LNCaP clone FGC (cell line): ENCODE measurements at regions not wholly inside any gene's neighbourhood (a gene's known extent, or its start where the extent isn't known, plus 50 kb on each side); places are given as distances from the start of the nearest gene placed in this dataset.

Experiments used
- DNase-seq: peaks from one replicate; pipeline ENCODE4 v3.0.0-alpha.2; 2011; ENCODE audit warnings: low read depth
- H3K4me3 ChIP-seq: 2 replicates; pipeline ENCODE4 v1.5.1; 2011; ENCODE audit warnings: mild to moderate bottlenecking, low read depth, low read length, control low read depth
- TF ChIP-seq, protein P1 (sequence below): IDR thresholded peaks from 2 replicates; pipeline ENCODE4 v1.5.1; 2012; ENCODE audit warnings: mild to moderate bottlenecking; ENCODE audit not compliant: control insufficient read depth, insufficient read depth; ENCODE audit errors: extremely low read depth

DNA sequence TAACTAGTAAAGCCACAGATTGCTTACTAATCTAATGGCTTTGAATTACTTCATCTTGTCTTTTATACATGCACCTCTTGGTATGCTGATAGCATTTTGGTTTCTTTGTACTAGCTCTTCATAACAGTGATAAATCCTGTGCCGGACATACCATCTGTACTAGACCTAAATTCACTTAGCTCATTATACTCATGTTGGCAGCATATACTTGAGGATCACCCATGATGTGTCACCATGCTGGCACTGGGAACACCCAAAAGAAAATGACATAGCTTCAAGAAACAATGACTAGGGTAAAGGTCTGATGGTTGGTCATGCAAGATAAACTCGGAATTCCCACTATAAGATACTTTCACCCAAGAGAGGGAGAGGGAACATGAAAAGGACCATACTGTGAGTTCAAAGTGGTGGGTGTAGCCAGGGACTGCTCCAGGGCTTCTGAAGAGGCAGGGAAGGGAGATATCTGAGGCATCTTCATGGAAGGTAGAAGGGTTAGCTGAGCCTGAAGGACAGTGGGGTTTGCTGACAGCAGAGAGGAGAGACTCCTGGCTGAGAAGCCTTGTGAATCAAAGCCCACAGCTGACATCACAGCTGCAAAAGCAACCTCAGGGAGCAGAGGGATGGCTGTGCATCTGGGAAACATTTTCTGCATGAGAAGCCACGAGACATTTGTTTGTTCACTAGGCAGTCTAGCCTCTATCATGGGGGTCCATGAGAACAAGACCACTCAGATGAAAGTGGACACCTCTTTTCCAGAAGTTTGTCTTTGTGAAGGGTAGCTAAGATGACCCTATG is 314.2 kb downstream of the RAB28 start:
- TF ChIP-seq, protein P1, sequence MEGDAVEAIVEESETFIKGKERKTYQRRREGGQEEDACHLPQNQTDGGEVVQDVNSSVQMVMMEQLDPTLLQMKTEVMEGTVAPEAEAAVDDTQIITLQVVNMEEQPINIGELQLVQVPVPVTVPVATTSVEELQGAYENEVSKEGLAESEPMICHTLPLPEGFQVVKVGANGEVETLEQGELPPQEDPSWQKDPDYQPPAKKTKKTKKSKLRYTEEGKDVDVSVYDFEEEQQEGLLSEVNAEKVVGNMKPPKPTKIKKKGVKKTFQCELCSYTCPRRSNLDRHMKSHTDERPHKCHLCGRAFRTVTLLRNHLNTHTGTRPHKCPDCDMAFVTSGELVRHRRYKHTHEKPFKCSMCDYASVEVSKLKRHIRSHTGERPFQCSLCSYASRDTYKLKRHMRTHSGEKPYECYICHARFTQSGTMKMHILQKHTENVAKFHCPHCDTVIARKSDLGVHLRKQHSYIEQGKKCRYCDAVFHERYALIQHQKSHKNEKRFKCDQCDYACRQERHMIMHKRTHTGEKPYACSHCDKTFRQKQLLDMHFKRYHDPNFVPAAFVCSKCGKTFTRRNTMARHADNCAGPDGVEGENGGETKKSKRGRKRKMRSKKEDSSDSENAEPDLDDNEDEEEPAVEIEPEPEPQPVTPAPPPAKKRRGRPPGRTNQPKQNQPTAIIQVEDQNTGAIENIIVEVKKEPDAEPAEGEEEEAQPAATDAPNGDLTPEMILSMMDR, result no peak
- no peak for DNase-seq
- H3K4me3 ChIP-seq, result no peak overlapping the region

DNA sequence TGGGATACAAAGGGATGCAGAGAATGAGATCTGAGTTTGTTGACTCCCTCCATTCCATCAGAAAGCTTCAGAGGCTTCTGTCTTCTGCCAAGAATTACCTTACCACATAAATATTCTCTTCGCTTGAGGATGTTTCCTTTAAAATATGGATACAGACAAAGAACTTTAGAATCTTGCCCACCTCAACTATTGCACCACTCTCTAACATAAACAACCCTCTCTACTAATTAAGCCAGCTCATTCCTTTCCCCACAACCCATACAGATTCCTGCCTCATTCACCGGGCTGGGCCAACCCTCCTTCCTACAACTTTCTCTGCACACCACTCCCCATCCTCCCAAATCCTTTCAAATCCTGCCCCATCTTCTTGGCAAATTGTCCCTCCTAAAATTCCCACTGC is 315.8 kb downstream of the RAB28 start:
- DNase-seq, result no peak
- H3K4me3 ChIP-seq, result no peak overlapping the region
- TF ChIP-seq, protein P1, result no peak

DNA sequence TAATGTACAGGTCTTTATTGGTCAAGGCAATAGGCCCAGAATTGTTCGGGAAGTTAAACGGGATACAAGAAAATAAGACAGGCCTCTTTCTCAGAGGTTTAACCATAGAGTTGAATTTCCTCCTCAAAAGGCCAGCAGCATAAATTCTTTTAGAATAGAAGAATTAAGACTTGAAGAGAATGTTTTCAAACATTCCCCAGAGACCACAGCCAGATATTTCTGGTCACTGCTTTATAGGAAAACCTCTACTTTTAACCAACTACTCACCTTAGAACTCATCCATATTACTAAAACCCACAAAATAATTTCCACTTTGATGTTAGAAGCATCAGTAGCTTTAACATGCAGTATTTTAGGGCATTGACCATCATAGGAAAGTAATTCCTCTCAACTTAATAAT is 317.9 kb downstream of the RAB28 start:
- TF ChIP-seq, protein P1, result no peak
- no peak overlapping the region for H3K4me3 ChIP-seq
- no peak for DNase-seq

DNA sequence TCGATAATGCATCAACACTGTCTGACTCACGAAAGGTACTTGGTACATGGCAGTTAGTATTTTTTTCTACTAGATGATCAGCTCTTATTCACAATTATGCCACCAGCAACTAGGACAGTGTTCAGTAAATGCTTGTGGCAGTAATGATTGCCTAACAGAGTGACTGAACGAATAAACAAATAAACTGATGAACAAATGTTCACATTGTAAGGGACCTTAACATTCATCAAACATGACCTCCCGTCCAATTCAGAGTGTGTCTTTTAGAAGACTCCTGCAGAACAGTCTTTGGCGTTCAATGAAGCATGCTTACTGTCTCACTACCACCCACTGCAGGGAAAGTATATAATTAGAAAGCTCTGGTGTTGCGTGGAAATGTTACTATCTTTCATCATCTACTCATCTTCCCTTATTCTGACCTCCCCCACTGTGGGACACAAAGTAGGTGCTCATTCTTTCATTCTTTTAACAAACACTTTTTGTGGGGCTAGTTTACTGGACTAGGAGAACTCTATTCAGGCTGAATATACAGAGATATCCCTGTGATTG is 319.3 kb downstream of the RAB28 start:
- TF ChIP-seq, protein P1, result no peak
- H3K4me3 ChIP-seq, result no peak overlapping the region
- DNase-seq, result no peak

DNA sequence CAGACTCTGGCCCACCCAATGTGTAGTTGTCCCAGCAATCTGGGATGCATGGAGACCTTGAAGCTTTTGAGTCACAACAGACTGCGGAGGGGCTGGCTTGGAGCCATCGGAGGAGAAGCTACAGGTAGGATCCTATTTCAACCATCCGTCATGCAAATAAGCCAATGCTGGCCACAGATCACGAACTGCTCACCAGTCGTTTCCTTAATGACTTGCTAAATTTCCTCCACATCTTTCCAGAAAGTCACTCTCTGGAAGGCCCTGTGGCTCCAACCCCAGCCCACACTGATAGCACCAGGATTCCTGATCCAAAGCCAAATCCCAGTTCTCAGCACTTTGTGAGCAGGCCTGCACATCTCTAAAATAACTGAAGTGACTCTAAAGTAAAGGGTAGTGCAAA is 321.3 kb downstream of the RAB28 start:
- H3K4me3 ChIP-seq, result no peak overlapping the region
- TF ChIP-seq, protein P1, result no peak
- no peak for DNase-seq

DNA sequence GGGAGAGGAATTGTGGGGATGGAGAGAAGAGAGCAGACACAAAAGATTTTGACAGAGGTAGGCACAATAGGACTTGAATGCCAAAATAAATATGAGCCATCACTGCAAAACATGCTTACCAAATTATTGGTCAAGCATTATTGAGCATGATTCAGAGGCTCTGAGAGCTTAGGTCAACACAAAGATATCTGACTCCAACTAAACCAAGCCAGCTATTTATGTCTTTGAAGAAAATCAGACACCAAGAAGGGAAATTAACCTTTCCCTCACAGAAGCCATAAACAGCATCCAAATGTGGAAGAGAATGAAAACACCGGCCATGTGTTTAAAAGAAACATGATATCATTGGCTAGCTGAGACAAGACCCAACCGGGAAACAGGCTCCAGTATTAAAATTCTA is 323.2 kb downstream of the RAB28 start:
- no peak for DNase-seq
- TF ChIP-seq, protein P1, result no peak
- no peak overlapping the region for H3K4me3 ChIP-seq
